ENCODE measurements at regions not wholly inside any gene's neighbourhood (a gene's known extent, or its start where the extent isn't known, plus 50 kb on each side); places are given as distances from the start of the nearest gene placed in this dataset.

DNA sequence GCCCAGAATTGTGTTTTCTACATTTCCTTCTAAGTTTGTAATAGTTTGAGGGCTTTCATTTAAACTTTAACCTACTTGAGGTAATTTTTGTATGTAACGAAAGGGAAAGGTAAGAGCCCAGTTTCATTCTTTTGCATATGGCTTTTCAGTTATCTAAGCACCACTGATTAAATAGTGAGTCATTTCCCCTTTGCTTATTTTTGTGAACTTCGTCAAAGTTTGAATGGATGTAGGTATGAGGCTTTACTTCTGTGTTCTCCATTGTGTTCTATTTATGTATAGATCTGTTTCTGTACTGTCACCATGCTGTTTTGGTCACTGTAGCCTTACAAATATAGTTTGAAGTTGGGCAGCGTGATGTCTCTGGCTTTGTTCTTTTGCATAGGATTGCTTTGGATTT lies 944.8 kb upstream of the CNTNAP5 start:
- no peak for DNase-seq

DNA sequence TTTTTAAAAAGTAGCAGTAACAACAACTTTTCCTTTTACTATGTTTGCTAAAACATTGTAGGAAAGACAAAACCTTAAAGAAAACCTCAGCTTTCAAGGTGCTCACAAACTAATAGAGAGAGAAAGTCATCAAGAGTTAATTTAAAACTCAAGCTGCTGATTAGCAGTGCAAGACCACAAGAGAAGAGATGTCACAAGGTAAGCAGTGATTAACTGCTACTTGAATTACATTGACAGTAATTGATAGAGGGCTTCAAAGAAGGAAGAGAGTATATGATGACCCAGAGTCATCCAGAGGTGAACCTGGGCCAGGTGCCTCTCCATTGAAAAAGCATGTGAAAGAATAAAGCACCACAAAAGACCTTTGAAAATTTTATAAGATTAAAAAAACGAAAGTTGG lies 939.6 kb upstream of the CNTNAP5 start:
- DNase-seq, result no peak

DNA sequence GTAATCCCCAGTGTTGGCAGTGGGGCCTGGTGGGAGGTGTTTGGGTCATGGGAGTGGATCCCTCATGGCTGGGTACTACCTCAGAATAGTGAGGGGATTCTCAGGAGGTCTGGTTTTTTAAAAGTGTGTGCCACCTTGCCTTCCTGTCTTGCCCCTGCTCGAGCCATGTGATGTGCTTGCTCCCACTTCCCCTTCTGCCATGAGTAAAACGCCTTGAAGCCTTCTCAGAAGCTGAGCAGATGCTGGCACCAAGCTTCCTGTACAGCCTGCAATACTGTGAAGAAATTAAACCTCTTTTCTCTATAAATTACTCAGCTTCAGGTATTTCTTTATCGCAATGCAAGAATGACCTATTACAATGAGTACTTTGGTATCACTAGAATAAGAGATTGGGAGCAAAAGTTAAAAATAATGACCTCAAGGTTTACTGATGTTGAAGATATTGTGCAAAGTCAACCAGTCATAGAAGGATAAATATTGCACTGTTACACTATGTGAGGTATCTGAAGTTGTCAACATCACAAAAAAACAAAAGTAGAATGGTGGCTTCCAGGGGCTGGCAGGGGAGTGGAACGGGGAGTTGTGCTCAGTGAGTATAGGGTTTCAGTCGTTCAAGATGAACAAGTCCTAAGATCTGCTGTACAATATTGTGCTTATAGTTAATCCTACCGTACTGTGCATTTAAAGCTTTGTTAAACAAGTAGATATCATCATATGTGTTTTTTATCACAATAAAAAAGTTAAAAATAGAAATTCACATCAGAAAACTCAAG lies 938.3 kb upstream of the CNTNAP5 start:
- DNase-seq, result no peak

DNA sequence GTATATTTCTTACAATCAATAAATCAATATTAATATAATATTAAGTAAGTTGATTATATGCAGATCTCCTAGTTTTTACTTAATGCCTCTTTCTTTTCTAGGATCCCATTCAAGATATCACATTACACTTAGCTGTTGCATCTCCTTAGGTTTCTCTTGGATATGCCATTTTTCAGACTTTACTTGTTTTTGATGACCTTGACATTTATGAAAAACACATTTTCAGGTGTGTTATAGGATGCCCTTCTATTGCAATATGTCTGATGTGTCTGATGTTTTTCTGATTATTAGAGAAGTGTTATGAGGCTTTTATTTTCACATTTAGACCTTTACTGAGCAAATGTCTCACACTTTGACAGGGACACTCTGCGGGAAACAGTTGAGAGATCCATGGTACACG lies 933.6 kb upstream of the CNTNAP5 start:
- DNase-seq, result no peak

DNA sequence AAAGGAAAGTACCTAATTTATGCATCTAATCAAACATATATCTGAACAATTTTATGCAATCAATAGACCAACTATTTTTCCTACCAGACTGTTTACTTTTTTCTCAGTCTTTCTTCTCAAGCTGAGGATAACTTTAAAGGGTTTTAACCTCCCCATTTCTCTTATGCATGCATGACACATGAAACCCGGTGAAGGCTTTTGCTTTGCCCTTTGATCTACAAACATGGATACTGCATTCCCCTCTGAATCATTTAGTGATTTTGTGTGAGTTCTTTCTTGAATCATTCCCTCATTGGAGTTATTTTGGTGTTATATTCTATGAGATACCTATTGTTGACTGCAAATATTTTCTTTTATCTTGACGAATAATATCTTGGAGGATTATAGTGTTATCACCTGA lies 931.9 kb upstream of the CNTNAP5 start:
- DNase-seq, result no peak

DNA sequence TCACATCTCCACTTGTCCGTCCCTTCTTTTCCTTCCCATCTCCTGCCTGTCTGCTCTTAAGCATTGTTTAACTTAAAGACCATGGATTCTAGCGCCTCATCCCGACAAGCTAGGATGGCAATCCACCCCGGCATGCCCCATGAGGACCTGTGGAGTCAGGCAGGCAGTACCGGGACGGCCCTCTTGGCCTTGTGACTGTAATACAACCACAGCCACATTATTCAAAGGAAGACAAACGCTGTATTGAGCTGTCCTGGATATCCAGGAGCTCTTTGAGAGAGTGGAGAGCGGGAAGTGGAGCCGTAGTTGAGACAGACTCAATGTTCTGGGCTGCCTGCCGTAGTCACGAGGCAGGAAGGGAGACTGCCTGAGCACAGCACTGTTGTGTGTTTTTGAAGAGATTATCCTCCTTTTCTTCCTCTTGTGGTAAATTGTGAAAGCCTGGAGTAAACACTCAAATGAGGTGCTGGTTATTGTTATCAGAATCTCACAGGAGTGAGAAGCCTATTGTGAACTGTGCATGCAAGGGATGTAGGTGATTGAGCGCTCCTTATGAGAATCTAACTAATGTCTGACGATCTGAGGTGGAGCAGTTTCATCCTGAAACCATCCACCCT lies 929.8 kb upstream of the CNTNAP5 start:
- DNase-seq, result no peak

DNA sequence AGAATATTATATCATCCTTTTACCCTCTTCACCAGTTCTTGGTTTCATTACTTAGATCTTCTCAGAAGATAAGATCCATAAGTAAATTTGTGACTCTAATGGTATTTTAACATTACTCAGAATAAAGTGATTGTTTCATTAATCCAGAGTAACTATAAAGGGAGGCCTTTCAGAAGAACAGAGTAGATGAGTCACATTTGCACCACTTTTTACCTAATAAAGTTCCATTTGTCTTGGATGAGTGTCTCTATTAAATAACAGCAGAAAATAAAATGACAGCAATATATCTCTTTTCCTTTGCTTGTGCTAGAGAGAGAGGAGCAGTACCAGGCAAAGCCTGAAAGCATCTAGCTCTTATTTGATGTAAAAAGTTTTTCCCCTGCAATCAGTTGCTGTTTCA lies 926.5 kb upstream of the CNTNAP5 start:
- DNase-seq, result no peak

DNA sequence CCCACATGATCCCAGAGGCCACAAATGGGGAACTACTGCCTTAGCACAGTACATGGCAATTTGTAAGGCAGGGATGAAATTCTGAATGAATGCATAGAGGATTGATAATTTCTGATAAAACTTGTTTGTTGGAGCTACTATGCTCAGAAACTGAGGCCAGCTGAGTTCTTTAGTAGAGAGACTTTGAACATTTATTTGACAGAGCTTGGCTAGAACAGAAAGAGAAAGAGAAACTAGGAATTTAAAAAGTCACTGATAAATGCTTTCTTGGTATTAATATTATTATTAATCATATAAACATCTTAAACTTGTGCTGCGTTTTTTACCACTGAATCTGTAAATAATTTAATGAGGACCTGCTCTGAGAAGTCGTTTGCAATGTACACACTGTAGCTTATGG lies 923.7 kb upstream of the CNTNAP5 start:
- DNase-seq, result no peak

DNA sequence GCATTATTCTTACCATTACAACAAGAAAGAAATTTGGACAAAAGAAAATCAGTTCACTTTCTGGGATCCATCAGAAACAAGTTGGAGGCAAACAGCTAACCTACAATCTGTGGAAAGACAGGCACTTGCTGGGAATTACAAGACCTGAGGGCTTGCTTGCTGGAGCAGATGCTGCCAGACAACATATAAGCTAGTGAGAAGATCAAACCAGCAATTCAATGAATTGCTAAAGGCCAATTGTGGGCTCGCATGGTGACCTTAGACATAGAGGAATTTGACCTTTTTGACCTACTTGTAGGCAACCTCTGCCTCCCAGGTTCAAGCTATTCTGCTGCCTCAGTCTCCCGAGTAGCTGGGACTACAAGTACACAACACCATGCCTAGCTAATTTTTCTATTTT lies 921.2 kb upstream of the CNTNAP5 start:
- DNase-seq, result no peak

DNA sequence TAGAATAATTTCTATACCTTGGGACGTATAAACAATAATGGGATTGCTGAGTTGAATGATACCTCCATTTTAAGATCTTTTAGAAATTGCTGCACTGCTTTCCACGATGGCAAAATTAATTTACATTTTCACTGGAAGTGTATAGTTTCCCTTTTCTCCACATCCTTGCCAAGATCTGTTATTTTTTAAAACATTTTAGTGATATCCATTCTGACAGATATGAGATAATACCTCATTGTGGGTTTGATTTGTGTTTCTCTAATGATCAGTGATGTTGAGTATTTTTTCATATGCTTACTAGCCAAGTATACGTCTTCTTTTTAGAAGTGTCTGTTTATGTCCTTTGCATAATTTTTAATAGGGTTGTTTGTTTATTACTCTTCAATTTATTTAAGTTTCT lies 908.5 kb upstream of the CNTNAP5 start:
- DNase-seq, result no peak

DNA sequence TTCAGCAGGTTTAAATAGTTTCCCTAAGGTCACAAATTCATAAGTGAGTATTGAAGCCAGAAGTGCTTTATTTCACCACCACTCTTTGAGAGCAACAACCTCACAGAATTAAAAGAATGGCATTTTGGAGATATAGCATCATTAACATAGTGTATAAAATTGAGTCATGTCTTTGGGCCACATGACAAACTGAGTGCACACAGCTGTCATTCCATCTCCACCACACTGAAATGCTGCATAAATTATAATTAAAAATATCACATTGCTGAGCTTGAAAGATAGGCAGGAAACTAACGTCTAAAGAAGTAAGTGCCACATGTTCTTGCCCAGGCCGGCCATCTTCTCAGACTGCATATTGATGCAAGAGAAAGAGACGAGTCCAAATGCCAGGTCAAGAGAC lies 897.9 kb upstream of the CNTNAP5 start:
- no peak for DNase-seq

DNA sequence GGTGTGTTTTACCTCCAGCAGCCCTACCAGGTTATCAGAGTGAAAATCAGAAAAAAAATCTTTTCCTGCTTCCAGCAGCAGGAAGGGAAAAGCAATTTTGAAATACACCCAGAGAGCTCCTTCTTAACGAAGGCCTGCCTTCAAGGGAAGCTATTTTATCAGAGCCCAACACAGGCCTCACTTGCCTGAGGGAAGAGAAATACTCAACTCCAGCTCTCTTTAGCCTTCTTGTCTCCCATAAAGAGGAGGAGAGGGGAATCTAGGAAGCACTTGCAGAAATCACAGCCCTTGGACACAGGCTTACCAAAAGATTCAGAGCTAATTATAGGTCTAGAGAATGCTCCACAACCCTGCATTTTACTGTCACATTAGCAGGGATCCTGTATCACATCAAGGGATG lies 896.1 kb upstream of the CNTNAP5 start:
- DNase-seq, result no peak

DNA sequence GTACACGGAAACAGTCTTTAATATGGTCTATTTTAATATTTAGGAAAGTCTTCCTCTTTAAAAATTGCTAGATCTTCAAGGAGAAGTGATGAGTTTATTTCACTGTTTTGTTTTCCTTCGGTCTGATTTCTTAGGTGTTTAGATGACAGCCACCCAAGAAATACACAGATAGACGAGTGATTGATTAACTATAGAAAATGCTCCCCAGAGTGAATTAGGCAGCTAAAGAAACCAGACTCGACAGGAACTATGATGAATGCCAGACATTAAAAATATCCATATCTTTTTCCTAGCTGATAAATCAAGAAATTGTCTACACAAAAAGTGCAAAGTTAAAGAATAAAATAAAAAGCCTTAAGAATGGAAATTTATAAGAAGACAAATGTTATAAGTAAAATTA lies 888.7 kb upstream of the CNTNAP5 start:
- no peak for DNase-seq

DNA sequence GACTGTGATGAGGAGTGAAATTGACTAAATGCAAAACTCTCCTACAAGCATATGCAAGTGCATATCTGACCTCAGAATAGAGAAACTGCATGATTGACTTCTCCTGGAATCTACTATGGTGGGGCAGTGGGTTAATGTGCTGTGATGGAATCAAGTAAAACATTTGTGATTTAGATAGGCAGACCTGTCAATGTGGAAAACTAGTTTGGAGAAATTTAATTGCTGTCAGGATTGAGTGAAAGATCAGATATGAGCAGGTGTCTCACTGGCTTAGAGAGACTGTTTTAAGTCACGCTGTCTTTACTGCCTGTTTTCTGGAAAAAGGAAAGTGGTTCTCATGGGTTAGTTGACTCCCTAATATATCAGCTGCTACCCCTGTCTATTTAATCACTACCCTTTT lies 881.0 kb upstream of the CNTNAP5 start:
- no peak for DNase-seq

DNA sequence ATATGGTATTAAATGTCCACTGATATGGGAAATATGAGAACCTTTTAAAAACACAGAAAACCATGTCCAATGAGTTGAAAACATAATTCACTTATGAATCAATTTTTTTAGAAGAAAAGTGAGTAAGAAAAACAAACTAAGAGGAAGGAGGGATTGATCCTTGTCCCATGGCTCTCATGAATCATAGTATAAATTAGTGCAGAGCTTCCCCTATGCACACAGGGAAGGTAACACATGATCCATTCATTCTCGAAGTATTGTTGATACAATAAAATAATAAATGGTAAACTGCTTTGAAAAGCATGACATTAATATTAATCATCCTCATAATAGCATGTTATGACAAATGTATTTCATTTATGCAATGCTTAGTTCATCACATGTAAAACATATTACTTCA lies 872.0 kb upstream of the CNTNAP5 start:
- DNase-seq, result no peak

DNA sequence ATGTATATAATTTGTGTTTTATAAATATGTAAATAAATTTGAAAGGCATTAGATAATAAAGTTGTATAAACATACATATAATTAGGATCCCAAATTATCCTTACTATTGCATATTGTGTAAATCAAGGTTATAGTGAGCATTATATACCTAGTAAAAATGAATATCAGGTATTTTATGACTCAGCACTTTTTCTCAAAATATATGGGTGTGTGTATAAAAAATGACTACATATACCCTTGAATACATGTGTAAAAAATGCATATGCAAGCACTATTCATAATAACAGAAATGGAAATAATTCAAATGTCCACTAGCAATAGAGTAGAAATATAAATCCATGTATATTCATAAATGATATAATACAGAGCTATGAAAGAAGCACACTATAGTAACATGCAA lies 870.9 kb upstream of the CNTNAP5 start:
- no peak for DNase-seq

DNA sequence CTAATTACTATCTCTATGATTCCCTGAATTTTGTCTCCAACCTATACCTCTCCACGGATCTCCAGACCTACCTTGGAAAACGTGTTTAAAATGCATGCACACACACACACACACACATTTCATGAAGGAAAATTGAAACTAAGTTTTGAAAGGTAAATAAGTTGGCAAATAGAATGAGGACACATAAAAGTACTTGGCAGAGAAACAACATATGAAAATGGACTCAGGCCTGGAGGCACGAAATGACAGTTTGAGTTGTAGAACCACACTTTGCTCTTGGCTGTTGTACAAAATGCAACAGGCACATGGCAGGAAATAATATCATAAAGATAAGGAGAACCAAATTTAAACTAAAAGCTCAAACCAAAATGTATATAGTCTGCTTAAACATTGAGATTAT lies 868.1 kb upstream of the CNTNAP5 start:
- no peak for DNase-seq

DNA sequence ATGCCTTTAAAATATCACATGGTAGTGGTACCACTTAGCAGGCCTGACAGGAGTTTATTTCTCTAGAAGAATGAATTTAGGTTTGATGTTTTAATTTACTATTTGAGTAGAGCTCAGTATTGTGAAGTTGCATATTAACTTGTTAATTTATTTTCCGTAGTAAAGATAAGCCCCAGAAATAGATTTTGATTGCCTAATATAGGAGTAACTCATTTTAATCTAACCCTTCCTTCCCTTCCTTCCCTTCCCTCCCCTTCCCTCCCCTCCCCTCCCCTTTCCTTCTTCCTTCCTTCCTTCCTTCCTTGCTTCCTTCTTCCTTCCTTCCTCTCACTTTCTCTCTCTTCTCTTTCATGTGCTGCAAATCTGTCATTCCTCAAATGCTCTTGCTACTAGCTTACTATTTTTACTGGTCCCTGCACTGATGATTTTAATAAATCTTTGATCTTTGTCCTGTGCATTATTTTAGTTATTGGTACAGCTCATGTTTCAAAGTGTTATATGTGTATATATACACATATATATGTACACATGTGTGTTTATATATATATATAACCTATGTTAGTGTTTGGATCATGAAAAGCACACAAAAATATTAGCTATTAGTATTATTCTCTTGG lies 862.6 kb upstream of the CNTNAP5 start:
- no peak for DNase-seq

DNA sequence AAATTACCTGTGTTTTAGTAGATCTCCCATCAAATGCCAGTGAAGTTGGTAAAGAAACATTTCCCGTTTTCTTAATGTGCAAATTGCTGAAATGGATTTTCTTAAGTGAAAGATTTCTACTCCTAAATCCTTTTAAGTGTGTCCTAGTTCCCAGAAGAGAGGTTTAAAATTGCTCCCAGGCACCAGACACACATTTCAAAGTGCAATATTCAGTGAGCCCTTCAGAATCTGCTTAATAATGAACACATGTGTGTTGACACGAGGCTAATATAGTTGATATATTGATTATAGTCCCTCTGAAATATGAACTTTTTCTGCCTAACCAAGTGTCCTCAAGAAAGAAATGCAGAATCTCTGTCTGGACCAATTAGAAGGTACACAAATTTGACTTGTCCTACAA lies 861.7 kb upstream of the CNTNAP5 start:
- DNase-seq, result no peak

DNA sequence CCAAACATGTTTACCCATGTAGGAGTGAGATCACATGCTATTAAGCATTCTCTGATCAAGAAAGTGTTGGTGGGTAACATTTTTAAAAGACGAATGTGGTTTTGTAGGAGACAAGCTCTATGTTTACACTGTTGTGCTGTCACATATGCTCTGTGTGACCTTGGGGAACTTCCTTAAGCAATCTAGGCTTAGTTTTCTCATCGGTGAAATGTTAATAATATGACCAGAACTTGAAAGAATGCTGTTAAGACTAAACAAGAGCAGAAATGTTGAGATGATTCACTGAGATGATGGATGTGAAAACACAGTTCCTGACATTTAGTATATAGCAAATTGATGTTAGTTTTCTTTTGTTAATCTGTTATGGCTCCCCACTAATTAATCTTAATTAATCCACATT lies 860.9 kb upstream of the CNTNAP5 start:
- DNase-seq, result no peak

DNA sequence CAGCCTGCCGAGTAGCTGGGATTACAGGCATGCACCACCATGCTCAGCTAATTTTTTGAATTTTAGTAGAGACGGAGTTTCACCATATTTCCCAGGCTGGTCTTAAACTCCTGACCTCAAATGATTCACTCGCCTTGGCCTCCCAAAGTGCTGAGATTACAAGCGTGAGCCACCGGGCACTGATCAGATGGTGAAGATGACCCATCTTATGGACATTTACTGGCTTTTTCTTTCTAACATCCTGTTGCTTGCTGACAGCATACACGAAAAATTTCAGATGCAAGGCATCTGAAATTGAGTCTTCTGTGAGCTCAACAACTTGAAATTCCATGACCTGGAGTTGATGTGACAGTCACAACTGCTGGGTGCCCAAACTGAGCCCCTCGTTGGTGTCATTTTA lies 859.5 kb upstream of the CNTNAP5 start:
- no peak for DNase-seq

DNA sequence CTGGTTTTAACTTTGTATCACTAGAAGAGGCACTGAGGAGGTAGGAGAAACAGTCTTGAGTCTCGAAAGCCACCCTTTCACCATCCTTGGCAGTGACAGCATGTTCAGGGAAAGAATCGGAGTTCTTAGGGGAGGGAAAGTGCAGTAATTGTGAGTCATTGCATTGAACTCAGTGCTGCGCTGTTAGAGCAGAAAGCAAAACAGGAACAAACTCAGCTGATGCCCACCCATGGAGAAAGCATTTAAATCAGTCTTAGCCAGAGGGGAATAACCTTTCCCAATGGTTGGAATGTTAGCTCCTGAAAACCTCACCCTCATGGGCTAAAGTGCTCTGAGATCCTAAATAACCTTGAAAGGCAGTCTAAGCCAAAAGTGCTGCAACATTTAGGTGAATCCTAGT lies 845.6 kb upstream of the CNTNAP5 start:
- no peak for DNase-seq

DNA sequence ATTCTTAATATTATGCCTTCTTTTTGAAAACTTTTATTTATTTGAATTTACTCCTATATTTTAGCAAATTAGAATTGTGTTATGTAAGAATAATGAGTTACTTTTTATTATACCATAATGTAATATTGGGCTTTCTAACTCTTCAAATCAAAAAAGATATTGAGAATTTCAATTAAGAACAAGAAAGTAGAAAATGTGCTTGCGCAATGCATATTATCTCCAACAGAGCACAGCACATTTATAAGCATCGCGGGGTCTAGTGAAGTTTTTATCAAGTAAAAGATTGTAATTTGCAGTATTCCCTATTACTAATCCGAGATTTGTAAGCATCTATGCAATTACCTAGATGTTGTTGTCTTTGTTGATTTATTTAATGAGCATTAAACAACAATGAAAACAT lies 829.1 kb upstream of the CNTNAP5 start:
- DNase-seq, result no peak

DNA sequence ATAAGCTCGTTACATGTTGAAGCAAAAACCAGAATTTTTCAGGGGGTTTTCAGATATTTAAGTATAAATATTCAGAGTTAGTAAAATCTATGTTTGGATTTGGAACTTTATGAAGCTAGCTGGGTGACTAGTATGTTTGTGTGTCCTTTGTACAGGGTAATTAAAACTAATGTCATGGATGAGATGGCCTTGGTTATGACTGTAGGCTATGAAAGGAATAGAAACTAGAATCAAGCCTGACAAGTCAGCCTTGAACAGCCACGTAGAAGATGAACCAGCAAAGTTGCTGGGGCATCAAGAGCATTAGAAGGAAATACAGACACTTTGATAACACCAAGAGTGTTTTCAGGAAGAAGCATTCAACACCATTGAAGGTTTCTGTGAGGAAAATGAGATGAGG lies 825.1 kb upstream of the CNTNAP5 start:
- no peak for DNase-seq

DNA sequence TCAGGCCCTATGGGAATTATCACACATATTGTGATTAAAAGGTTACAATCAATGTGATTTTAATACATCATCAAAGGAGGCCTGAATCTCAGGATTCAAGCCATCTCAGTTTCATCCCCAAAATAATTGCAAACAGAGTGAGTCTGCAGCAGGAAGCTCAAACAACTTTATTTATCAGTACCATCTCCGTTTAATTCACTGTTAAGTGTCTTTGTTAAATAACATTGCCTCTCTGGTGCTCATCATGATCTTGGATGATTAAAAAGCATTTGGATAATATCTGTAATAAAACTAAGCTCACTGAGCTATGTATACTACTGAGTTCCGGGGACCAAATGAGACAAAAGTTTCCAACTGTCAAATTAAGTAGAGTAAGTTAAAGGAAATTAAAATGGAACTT lies 817.8 kb upstream of the CNTNAP5 start:
- no peak for DNase-seq

Data from femur (tissue), 1 donor.